HEK293 (cell line): ENCODE measurements at regions not wholly inside any gene's neighbourhood (a gene's known extent, or its start where the extent isn't known, plus 50 kb on each side); places are given as distances from the start of the nearest gene placed in this dataset.

Experiments
- CTCF ChIA-PET: fragments of 350-600 bp; formaldehyde crosslinking; extraction: SDS; loops from one replicate; lab custom pipeline; 2021; ENCODE audit warnings: antibody characterized with exemption; lab: Yijun Ruan, JAX
- POLR2A ChIA-PET: fragments of 300-600 bp; formaldehyde crosslinking; extraction: SDS; loops from one replicate; lab custom pipeline; 2020; ENCODE audit warnings: antibody characterized with exemption, inconsistent platforms; lab: Yijun Ruan, JAX
- H3K27ac ChIP-seq: fragments of 200-500 bp; sonication (Bioruptor generic); 2 replicates; pipeline ENCODE4 v1.5.1; 2014; ENCODE audit warnings: low read depth, low read length, control low read depth, inconsistent platforms; ENCODE audit errors: extremely low read depth
- H3K36me3 ChIP-seq, 2 experiments: fragments of 200-500 bp in 1 of 2; sonication (Bioruptor generic) in 1 of 2; 1 replicate in 1 of 2; 2 replicates in 1 of 2; pipeline ENCODE4 v1.5.1; 2014 to 2017; ENCODE audit warnings: inconsistent platforms in 2 of 2, low read length in 2 of 2; ENCODE audit not compliant: control insufficient read depth in 2 of 2, insufficient read depth in 1 of 2
- H3K4me1 ChIP-seq: fragments of 200-500 bp; sonication (Bioruptor generic); 2 replicates; pipeline ENCODE4 v1.5.1; 2014; ENCODE audit warnings: mild to moderate bottlenecking, low read length, inconsistent platforms; ENCODE audit not compliant: control insufficient read depth, insufficient read depth
- H3K4me3 ChIP-seq: 2 replicates; pipeline ENCODE4 v1.5.1; 2011; ENCODE audit warnings: low read depth, mild to moderate bottlenecking, control low read depth, low read length, moderate library complexity
- H3K9me3 ChIP-seq: fragments of 200-500 bp; sonication (Bioruptor generic); 2 replicates; pipeline ENCODE4 v1.5.1; 2014; ENCODE audit warnings: low read depth, low read length, inconsistent platforms; ENCODE audit not compliant: control insufficient read depth, insufficient read depth
- PATZ1 ChIP-seq: fragments of 450-650 bp; formaldehyde crosslinking; IDR thresholded peaks from 2 replicates; pipeline ENCODE4 v1.5.1; 2016; ENCODE audit warnings: missing biosample characterization, missing genetic modification characterization
- PRDM1 ChIP-seq: fragments of 450-650 bp; formaldehyde crosslinking; IDR thresholded peaks from 2 replicates; pipeline ENCODE4; 2016; ENCODE audit warnings: missing biosample characterization, missing genetic modification characterization
- ZBTB11 ChIP-seq: fragments of 450-650 bp; formaldehyde crosslinking; conservative IDR thresholded peaks from 2 replicates; pipeline ENCODE4 v1.5.1; 2016; ENCODE audit warnings: low read depth, missing biosample characterization, missing genetic modification characterization
- ZBTB6 ChIP-seq: fragments of 450-650 bp; formaldehyde crosslinking; IDR thresholded peaks from 2 replicates; pipeline ENCODE4 v1.5.1; 2017; ENCODE audit warnings: missing biosample characterization, missing genetic modification characterization
- ZFP41 ChIP-seq: fragments of 450-650 bp; formaldehyde crosslinking; IDR thresholded peaks from 2 replicates; pipeline ENCODE4 v1.5.1; 2016; ENCODE audit warnings: missing biosample characterization, missing genetic modification characterization, borderline replicate concordance
- ZIC2 ChIP-seq: fragments of 450-650 bp; formaldehyde crosslinking; IDR thresholded peaks from 2 replicates; pipeline ENCODE4 v1.5.1; 2016; ENCODE audit warnings: missing biosample characterization, missing genetic modification characterization
- ZNF175 ChIP-seq: fragments of 450-650 bp; formaldehyde crosslinking; IDR thresholded peaks from 2 replicates; pipeline ENCODE4 v1.5.1; 2016; ENCODE audit warnings: missing biosample characterization, missing genetic modification characterization
- ZNF211 ChIP-seq: fragments of 450-650 bp; formaldehyde crosslinking; IDR thresholded peaks from 2 replicates; pipeline ENCODE4 v1.5.1; 2016; ENCODE audit warnings: low read depth, missing biosample characterization, missing genetic modification characterization
- ZNF266 ChIP-seq: fragments of 450-650 bp; formaldehyde crosslinking; IDR thresholded peaks from 2 replicates; pipeline ENCODE4 v1.5.1; 2016; ENCODE audit warnings: missing biosample characterization, missing genetic modification characterization, low read depth
- ZNF302 ChIP-seq: fragments of 450-650 bp; formaldehyde crosslinking; IDR thresholded peaks from 2 replicates; pipeline ENCODE4 v1.5.1; 2016; ENCODE audit warnings: missing biosample characterization, missing genetic modification characterization, low read depth
- ZNF366 ChIP-seq: fragments of 450-650 bp; formaldehyde crosslinking; conservative IDR thresholded peaks from 2 replicates; pipeline ENCODE4 v1.5.1; 2016; ENCODE audit warnings: missing biosample characterization, missing genetic modification characterization
- ZNF529 ChIP-seq: fragments of 450-650 bp; formaldehyde crosslinking; IDR thresholded peaks from 2 replicates; pipeline ENCODE4 v1.5.1; 2017; ENCODE audit warnings: missing genetic modification characterization, missing biosample characterization; ENCODE audit not compliant: insufficient replicate concordance
- ZNF560 ChIP-seq: fragments of 450-650 bp; formaldehyde crosslinking; IDR thresholded peaks from 2 replicates; pipeline ENCODE4 v1.5.1; 2017; ENCODE audit warnings: missing biosample characterization, missing genetic modification characterization, borderline replicate concordance
- ZNF600 ChIP-seq: fragments of 450-650 bp; formaldehyde crosslinking; IDR thresholded peaks from 2 replicates; pipeline ENCODE4 v1.5.1; 2016; ENCODE audit warnings: missing biosample characterization, missing genetic modification characterization
- ZNF623 ChIP-seq: fragments of 450-650 bp; formaldehyde crosslinking; IDR thresholded peaks from 2 replicates; pipeline ENCODE4 v1.5.1; 2016; ENCODE audit warnings: missing biosample characterization, missing genetic modification characterization
- ZNF629 ChIP-seq: fragments of 450-650 bp; formaldehyde crosslinking; IDR thresholded peaks from 2 replicates; pipeline ENCODE4 v1.5.1; 2017; ENCODE audit warnings: missing biosample characterization, missing genetic modification characterization
- ZSCAN16 ChIP-seq: fragments of 450-650 bp; formaldehyde crosslinking; IDR thresholded peaks from 2 replicates; pipeline ENCODE4 v1.5.1; 2016; ENCODE audit warnings: missing biosample characterization, missing genetic modification characterization
- ZSCAN23 ChIP-seq: fragments of 450-650 bp; formaldehyde crosslinking; IDR thresholded peaks from 2 replicates; pipeline ENCODE4 v1.5.1; 2016; ENCODE audit warnings: missing biosample characterization, missing genetic modification characterization

GRCh38 chr19:31991984-31992655 lies 353.3 kb upstream of the ZNF507 start:
- H3K4me1 ChIP-seq, result no peaks in the 10 kb centered on the region
- ChIA-PET POLR2A (no interaction called here), CTCF (no interaction called here)
- TF ChIP-seq ZNF529 (tag by site-specific recombination), result no peak
- no peak overlapping the region for H3K4me3 ChIP-seq
- H3K9me3 ChIP-seq, result peaks cover 3% of the 10 kb centered on the region
- H3K36me3 ChIP-seq, result no peaks in the 10 kb centered on the region; a peak in 1 of 3 replicates
- H3K27ac ChIP-seq, result no peak overlapping the region

GRCh38 chr19:31992750-31993149 lies 352.7 kb upstream of the ZNF507 start:
- no peak for TF ChIP-seq ZNF302
- CTCF ChIA-PET, result no interaction called here
- POLR2A ChIA-PET, result no interaction called here
- Histone ChIP-seq H3K36me3 (no peaks in the 10 kb centered on the region; a peak in 1 of 3 replicates), H3K4me3 (no peak overlapping the region), H3K4me1 (no peaks in the 10 kb centered on the region), H3K9me3 (peaks cover 6% of the 10 kb centered on the region), H3K27ac (no peak overlapping the region)

GRCh38 chr19:31995546-31995945 lies 349.9 kb upstream of the ZNF507 start:
- Histone ChIP-seq H3K4me3 (no peak overlapping the region), H3K9me3 (peaks cover 9% of the 10 kb centered on the region), H3K36me3 (peaks cover 0 to 5% of the 10 kb centered on the region in 2 experiments; a peak in 2 of 3 replicates), H3K4me1 (no peaks in the 10 kb centered on the region), H3K27ac (no peak overlapping the region)
- ChIA-PET CTCF (interaction anchor here (0.8 kb wide), 1 partner anchor 23 kb away, joined by 6 read pairs; no protein-coding TSS in a partner anchor), POLR2A (no interaction called here)
- TF ChIP-seq ZNF600 (no peak), ZBTB11 (tag by site-specific recombination) (no peak), ZNF629 (tag by site-specific recombination) (no peak), ZFP41 (no peak), ZNF623 (tag by site-specific recombination) (no peak), ZNF211 (tag by site-specific recombination) (no peak), ZSCAN16 (tag by site-specific recombination) (no peak), ZNF366 (tag by site-specific recombination) (no peak), ZBTB6 (tag by site-specific recombination) (no peak), ZIC2 (tag by site-specific recombination) (no peak), ZNF175 (tag by site-specific recombination) (no peak)

- H3K36me3 ChIP-seq, result no peaks in the 10 kb centered on the region
- POLR2A ChIA-PET, result no interaction called here
- TF ChIP-seq PATZ1 (tag by site-specific recombination) (no peak), PRDM1 (tag by site-specific recombination) (no peak), ZBTB6 (tag by site-specific recombination) (no peak), ZNF560 (tag by site-specific recombination) (no peak), ZSCAN23 (no peak), ZNF266 (no peak)
- TF ChIP-seq, all 188 proteins: peak for 0
- H3K4me1 ChIP-seq, result peaks cover 4% of the 10 kb centered on the region; the same call in 1 of the 2 replicates
- CTCF ChIA-PET, result interaction anchor here (0.7 to 1.7 kb wide), 3 partner anchors 24 to 214 kb away, joined by 3 to 6 read pairs (median 4); no protein-coding TSS in a partner anchor
- H3K27ac ChIP-seq, result no peak overlapping the region
- H3K9me3 ChIP-seq, result peaks cover 8% of the 10 kb centered on the region; the same call in 1 of the 2 replicates
- H3K4me3 ChIP-seq, result no peak overlapping the region
These were observed 335.3 kb upstream of the ZNF507 start for GRCh38 chr19:32010071-32010470.
